NCI-H1105 treated with DMSO at 0.1 percent for 48 hours (cell line): ENCODE measurements at regions not wholly inside any gene's neighbourhood (a gene's known extent, or its start where the extent isn't known, plus 50 kb on each side); places are given as distances from the start of the nearest gene placed in this dataset.
A peak's percentile ranks its signal among the peaks of the same experiment; 100 is the strongest.
"Not testable (repeated sequence)": the region's sequence is repeated elsewhere in the genome, so short reads cannot be mapped to it uniquely, and the experiment has no call there.

Experiments used
- DNase-seq: peaks from one replicate; lab custom pipeline; 2025; lab: John Stamatoyannopoulos, UW

- DNase-seq: no peak
These were observed 495.2 kb downstream of the DIRAS2 start for GRCh38 chr9:90147426-90147825.

GRCh38 chr9:90156318-90156717 lies 486.3 kb downstream of the DIRAS2 start:
- DNase-seq: no peak

GRCh38 chr9:90162326-90162725 lies 480.3 kb downstream of the DIRAS2 start:
- no peak for DNase-seq

- no peak for DNase-seq
These were observed 479.8 kb downstream of the DIRAS2 start for GRCh38 chr9:90162819-90163218.

GRCh38 chr9:90165281-90165680 lies 477.3 kb downstream of the DIRAS2 start:
- no peak for DNase-seq

GRCh38 chr9:90166374-90166773 lies 476.2 kb downstream of the DIRAS2 start:
- DNase-seq: not testable (repeated sequence)

- no peak for DNase-seq
These were observed 474.7 kb downstream of the DIRAS2 start for GRCh38 chr9:90167914-90168313.

GRCh38 chr9:90169490-90169889 lies 473.1 kb downstream of the DIRAS2 start:
- peak; percentile 42 for DNase-seq

GRCh38 chr9:90173935-90174334 lies 468.7 kb downstream of the DIRAS2 start:
- DNase-seq: not testable (repeated sequence)

- DNase-seq: not testable (repeated sequence)
These were observed 468.3 kb downstream of the DIRAS2 start for GRCh38 chr9:90174346-90174745.

- no peak for DNase-seq
These were observed 467.4 kb downstream of the DIRAS2 start for GRCh38 chr9:90175257-90175656.

GRCh38 chr9:90175865-90176264 lies 466.8 kb downstream of the DIRAS2 start:
- DNase-seq: no peak

GRCh38 chr9:90176901-90177300 lies 465.7 kb downstream of the DIRAS2 start:
- DNase-seq: peak; percentile 83

- DNase-seq: no peak
These were observed 462.2 kb downstream of the DIRAS2 start for GRCh38 chr9:90180381-90180780.

- no peak for DNase-seq
These were observed 454.0 kb downstream of the DIRAS2 start for GRCh38 chr9:90188656-90189055.

- no peak for DNase-seq
These were observed 453.3 kb downstream of the DIRAS2 start for GRCh38 chr9:90189306-90189705.

GRCh38 chr9:90192465-90192864 lies 450.2 kb downstream of the DIRAS2 start:
- not testable (repeated sequence) for DNase-seq

- peak; percentile 26 for DNase-seq
These were observed 443.7 kb downstream of the DIRAS2 start for GRCh38 chr9:90198956-90199355.

- no peak for DNase-seq
These were observed 440.9 kb downstream of the DIRAS2 start for GRCh38 chr9:90201766-90202165.

- DNase-seq: no peak
These were observed 438.3 kb downstream of the DIRAS2 start for GRCh38 chr9:90204128-90204831.

GRCh38 chr9:90213045-90213444 lies 429.6 kb downstream of the DIRAS2 start:
- not testable (repeated sequence) for DNase-seq

GRCh38 chr9:90219548-90220118 lies 423.0 kb downstream of the DIRAS2 start:
- no peak for DNase-seq

- DNase-seq: not testable (repeated sequence)
These were observed 420.7 kb downstream of the DIRAS2 start for GRCh38 chr9:90221899-90222298.

GRCh38 chr9:90226839-90227338 lies 415.7 kb downstream of the DIRAS2 start:
- peak; percentile 62 for DNase-seq
